ENCODE measurements at regions not wholly inside any gene's neighbourhood (a gene's known extent, or its start where the extent isn't known, plus 50 kb on each side); places are given as distances from the start of the nearest gene placed in this dataset.

DNA sequence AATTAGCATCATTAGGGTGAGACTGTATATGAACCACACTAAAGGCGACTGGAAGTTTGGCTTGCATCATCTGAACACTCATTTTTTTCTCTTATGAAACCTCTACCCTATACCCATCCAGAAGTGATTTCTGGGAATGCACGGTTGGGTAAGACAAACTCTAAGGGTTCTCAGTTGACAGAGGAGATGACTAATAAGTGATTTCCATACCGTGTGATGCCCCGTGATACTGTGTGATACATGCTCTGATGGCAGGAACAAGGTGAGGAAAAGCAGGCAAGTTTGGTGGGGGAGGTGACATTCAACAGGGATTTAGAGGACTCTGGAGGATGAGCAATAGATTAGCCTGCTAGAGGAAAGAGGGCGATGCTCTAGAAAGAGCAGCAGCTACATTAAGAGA lies 156.4 kb upstream of the CCL2 start:
- H3K79me2 ChIP-seq (ENCODE audit: low read length), result no peaks in the 10 kb centered on the region
- no peak overlapping the region for H2AFZ ChIP-seq (ENCODE audit: low read length)
- no peaks in the 10 kb centered on the region for H3K36me3 ChIP-seq (replicated peaks; ENCODE audit: insufficient read depth, low read length)
- H3K27me3 ChIP-seq (replicated peaks; ENCODE audit: insufficient read depth, low read length), result no peaks in the 10 kb centered on the region
- H3K4me3 ChIP-seq (ENCODE audit: low read length), result no peak overlapping the region
- no peak overlapping the region for H3K9ac ChIP-seq (ENCODE audit: low read length)
- no peak overlapping the region for H3K27ac ChIP-seq (ENCODE audit: low read length)
- no peaks in the 10 kb centered on the region for H3F3A ChIP-seq (ENCODE audit: insufficient read depth, low read length)
- H3K4me2 ChIP-seq (ENCODE audit: low read depth, low read length), result no peak overlapping the region
- TF ChIP-seq EZH2phosphoT487 (IDR thresholded peaks at IDR 0.05; ENCODE audit: low read length), result no peak
- no peak for TF ChIP-seq EZH2 (optimal IDR thresholded peaks at IDR 0.05; ENCODE audit: low read depth, low read length)
- TF ChIP-seq, protein P1, sequence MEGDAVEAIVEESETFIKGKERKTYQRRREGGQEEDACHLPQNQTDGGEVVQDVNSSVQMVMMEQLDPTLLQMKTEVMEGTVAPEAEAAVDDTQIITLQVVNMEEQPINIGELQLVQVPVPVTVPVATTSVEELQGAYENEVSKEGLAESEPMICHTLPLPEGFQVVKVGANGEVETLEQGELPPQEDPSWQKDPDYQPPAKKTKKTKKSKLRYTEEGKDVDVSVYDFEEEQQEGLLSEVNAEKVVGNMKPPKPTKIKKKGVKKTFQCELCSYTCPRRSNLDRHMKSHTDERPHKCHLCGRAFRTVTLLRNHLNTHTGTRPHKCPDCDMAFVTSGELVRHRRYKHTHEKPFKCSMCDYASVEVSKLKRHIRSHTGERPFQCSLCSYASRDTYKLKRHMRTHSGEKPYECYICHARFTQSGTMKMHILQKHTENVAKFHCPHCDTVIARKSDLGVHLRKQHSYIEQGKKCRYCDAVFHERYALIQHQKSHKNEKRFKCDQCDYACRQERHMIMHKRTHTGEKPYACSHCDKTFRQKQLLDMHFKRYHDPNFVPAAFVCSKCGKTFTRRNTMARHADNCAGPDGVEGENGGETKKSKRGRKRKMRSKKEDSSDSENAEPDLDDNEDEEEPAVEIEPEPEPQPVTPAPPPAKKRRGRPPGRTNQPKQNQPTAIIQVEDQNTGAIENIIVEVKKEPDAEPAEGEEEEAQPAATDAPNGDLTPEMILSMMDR (IDR thresholded peaks at IDR 0.05; ENCODE audit: low read length), result no peak
- H3K4me1 ChIP-seq (ENCODE audit: low read length), result no peaks in the 10 kb centered on the region
- no peak for DNase-seq
- no peaks in the 10 kb centered on the region for H3K9me3 ChIP-seq (replicated peaks; ENCODE audit: insufficient read depth, low read length)
- no peaks in the 10 kb centered on the region for H3K9me2 ChIP-seq (replicated peaks; ENCODE audit: insufficient read depth, low read length)
- no peaks in the 10 kb centered on the region for H4K20me1 ChIP-seq (ENCODE audit: insufficient read depth, low read length)

DNA sequence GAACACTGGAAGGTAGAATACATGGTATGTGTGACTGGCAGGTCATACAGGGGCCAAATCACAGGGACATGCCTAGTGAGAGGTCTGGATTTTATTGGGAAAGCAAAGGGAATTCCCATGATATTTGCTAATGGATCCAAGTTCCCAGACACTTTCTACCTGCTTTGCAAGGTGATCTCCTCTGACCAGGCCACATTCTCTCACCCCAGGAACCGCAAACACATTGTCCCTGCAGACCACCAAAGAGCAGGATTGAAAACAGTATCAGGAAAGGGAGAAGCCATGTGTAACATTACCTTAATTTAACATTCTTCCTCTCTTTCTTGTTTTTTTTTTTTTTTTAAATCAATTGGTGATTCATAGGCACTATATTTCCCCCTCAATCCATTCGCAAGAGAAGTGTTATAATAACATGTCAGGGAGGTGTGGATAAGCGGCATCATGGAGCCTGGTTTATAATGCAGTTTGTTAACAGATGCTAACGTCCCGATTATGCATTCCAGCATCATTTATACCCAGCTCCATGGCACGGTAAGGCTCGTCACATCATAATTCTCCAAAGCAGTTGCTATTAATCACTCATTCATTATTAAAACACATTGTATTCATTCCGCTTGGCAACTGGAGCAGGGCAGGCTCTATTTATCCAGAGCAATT lies 155.1 kb upstream of the CCL2 start:
- H3K79me2 ChIP-seq (ENCODE audit: low read length), result no peaks in the 10 kb centered on the region
- no peak overlapping the region for H3K4me2 ChIP-seq (ENCODE audit: low read depth, low read length)
- TF ChIP-seq EZH2phosphoT487 (IDR thresholded peaks at IDR 0.05; ENCODE audit: low read length) (no peak), EZH2 (optimal IDR thresholded peaks at IDR 0.05; ENCODE audit: low read depth, low read length) (no peak)
- TF ChIP-seq, protein P1 (IDR thresholded peaks at IDR 0.05; ENCODE audit: low read length), result no peak
- no peaks in the 10 kb centered on the region for H4K20me1 ChIP-seq (ENCODE audit: insufficient read depth, low read length)
- no peak overlapping the region for H2AFZ ChIP-seq (ENCODE audit: low read length)
- no peak for DNase-seq
- no peaks in the 10 kb centered on the region for H3K36me3 ChIP-seq (replicated peaks; ENCODE audit: insufficient read depth, low read length)
- H3F3A ChIP-seq (ENCODE audit: insufficient read depth, low read length), result no peaks in the 10 kb centered on the region
- H3K9ac ChIP-seq (ENCODE audit: low read length), result no peak overlapping the region
- H3K9me3 ChIP-seq (replicated peaks; ENCODE audit: insufficient read depth, low read length), result no peaks in the 10 kb centered on the region
- no peaks in the 10 kb centered on the region for H3K9me2 ChIP-seq (replicated peaks; ENCODE audit: insufficient read depth, low read length)
- H3K27ac ChIP-seq (ENCODE audit: low read length), result no peak overlapping the region
- H3K27me3 ChIP-seq (replicated peaks; ENCODE audit: insufficient read depth, low read length), result no peaks in the 10 kb centered on the region
- no peak overlapping the region for H3K4me3 ChIP-seq (ENCODE audit: low read length)
- no peaks in the 10 kb centered on the region for H3K4me1 ChIP-seq (ENCODE audit: low read length)

DNA sequence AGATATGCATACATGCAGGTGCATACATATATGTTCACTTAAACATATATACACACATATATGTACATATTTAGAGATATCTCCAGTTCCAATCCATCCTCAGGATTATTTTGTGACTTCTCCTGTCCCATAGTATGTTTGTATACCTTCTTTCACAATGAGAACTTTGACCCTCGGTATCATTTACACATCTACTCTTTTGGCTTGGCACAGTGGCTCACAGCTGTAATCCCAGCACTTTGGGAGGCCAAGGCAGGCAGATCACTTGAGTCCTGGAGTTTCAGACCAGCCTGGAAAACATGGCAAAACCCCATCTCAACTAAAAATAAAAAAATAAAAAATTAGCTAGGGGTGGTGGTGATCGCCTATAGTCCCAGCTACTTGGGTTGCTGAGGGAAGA lies 148.1 kb upstream of the CCL2 start:
- H3K27me3 ChIP-seq (replicated peaks; ENCODE audit: insufficient read depth, low read length), result no peaks in the 10 kb centered on the region

More for the DNA sequence above, 148.1 kb upstream of the CCL2 start:
- Histone ChIP-seq H3K4me2 (ENCODE audit: low read depth, low read length) (no peak overlapping the region), H2AFZ (ENCODE audit: low read length) (no peak overlapping the region), H3K4me1 (ENCODE audit: low read length) (no peaks in the 10 kb centered on the region), H3K79me2 (ENCODE audit: low read length) (no peaks in the 10 kb centered on the region), H3K36me3 (replicated peaks; ENCODE audit: insufficient read depth, low read length) (no peaks in the 10 kb centered on the region), H3K9ac (ENCODE audit: low read length) (no peak overlapping the region), H3K4me3 (ENCODE audit: low read length) (no peak overlapping the region), H3K9me3 (replicated peaks; ENCODE audit: insufficient read depth, low read length) (no peaks in the 10 kb centered on the region), H4K20me1 (ENCODE audit: insufficient read depth, low read length) (no peaks in the 10 kb centered on the region), H3F3A (ENCODE audit: insufficient read depth, low read length) (no peaks in the 10 kb centered on the region), H3K9me2 (replicated peaks; ENCODE audit: insufficient read depth, low read length) (no peaks in the 10 kb centered on the region), H3K27ac (ENCODE audit: low read length) (no peak overlapping the region)
- no peak for DNase-seq
- TF ChIP-seq, protein P1 (IDR thresholded peaks at IDR 0.05; ENCODE audit: low read length), result no peak
- TF ChIP-seq EZH2 (optimal IDR thresholded peaks at IDR 0.05; ENCODE audit: low read depth, low read length) (no peak), EZH2phosphoT487 (IDR thresholded peaks at IDR 0.05; ENCODE audit: low read length) (no peak)

Measured in MM.1S (cell line).